ENCODE measurements at regions not wholly inside any gene's neighbourhood (a gene's known extent, or its start where the extent isn't known, plus 50 kb on each side); places are given as distances from the start of the nearest gene placed in this dataset.

GRCh38 chr16:66262253-66263167 lies 104.0 kb upstream of the CDH5 start:
- POLR2A ChIA-PET: interaction anchor here (0.9 kb wide), 1 partner anchor 10 kb away, joined by 5 read pairs; no protein-coding TSS in a partner anchor

DNA sequence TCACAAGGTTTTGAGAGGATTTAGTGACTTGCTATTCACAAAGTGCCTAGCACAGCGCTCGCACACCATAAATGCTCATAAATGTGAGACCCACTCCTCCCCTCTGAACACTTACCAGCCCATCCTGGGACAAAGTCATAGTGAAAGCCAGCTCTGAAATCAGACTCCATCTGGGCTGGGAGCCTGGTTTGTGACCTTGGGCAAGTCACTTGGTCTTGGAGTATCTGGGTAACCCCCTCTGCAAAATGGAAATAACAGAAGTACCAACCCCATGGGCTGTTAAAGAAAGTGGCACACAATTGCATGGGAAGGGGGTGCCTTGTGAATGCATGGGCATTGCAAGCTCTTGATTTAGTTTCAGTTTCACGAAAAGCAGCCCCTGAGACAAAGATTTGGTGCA lies 104.7 kb upstream of the CDH5 start:
- DNase-seq (ENCODE audit: low spot score): no peak
- intact Hi-C loops (cut with micrococcal nuclease; ENCODE audit: unreplicated experiment): no loop called here
- no peaks in the 10 kb centered on the region for H3K79me2 ChIP-seq (ENCODE audit: insufficient read depth, low read depth, low read length)
- ChIA-PET CTCF (ENCODE audit: unreplicated experiment) (no interaction called here), POLR2A (interaction anchor here (0.9 kb wide), 1 partner anchor 9 kb away, joined by 5 read pairs; no protein-coding TSS in a partner anchor)
- H3K4me2 ChIP-seq (ENCODE audit: low read length): no peak overlapping the region
- no peak overlapping the region for H2AFZ ChIP-seq (ENCODE audit: low read length)
- H3K9me3 ChIP-seq (ENCODE audit: low read length): no peaks in the 10 kb centered on the region
- TF ChIP-seq CTCF (conservative IDR thresholded peaks at IDR 0.05; ENCODE audit: low read length) (no peak), EZH2phosphoT487 (IDR thresholded peaks at IDR 0.05; ENCODE audit: borderline replicate concordance, low read depth, low read length) (no peak)
- BruUV-seq (replicated peaks): no TSS peak
- no peak overlapping the region for H3K27ac ChIP-seq (ENCODE audit: low read depth, low read length, poor library complexity, severe bottlenecking)
- H3K36me3 ChIP-seq (ENCODE audit: insufficient read depth, low read length): no peaks in the 10 kb centered on the region
- H3K4me3 ChIP-seq (ENCODE audit: low read depth, low read length, poor library complexity, severe bottlenecking): no peak overlapping the region
- no peaks in the 10 kb centered on the region for H4K20me1 ChIP-seq (ENCODE audit: insufficient read depth, low read length)
- no peaks in the 10 kb centered on the region for H3K4me1 ChIP-seq (ENCODE audit: insufficient read depth, low read length, poor library complexity, severe bottlenecking)
- H3K9me2 ChIP-seq (ENCODE audit: insufficient read depth, low read length): no peaks in the 10 kb centered on the region

More at GRCh38 chr16:66262253-66263167, 104.0 kb upstream of the CDH5 start:
- Histone ChIP-seq H3K79me2 (ENCODE audit: insufficient read depth, low read depth, low read length) (no peaks in the 10 kb centered on the region), H4K20me1 (ENCODE audit: insufficient read depth, low read length) (no peaks in the 10 kb centered on the region), H3K4me2 (ENCODE audit: low read length) (no peak overlapping the region), H2AFZ (ENCODE audit: low read length) (no peak overlapping the region), H3K4me3 (ENCODE audit: low read depth, low read length, poor library complexity, severe bottlenecking) (no peak overlapping the region), H3K36me3 (ENCODE audit: insufficient read depth, low read length) (no peaks in the 10 kb centered on the region), H3K9me2 (ENCODE audit: insufficient read depth, low read length) (no peaks in the 10 kb centered on the region), H3K27ac (ENCODE audit: low read depth, low read length, poor library complexity, severe bottlenecking) (no peak overlapping the region), H3K9me3 (ENCODE audit: low read length) (no peaks in the 10 kb centered on the region), H3K4me1 (ENCODE audit: insufficient read depth, low read length, poor library complexity, severe bottlenecking) (no peaks in the 10 kb centered on the region)
- no peak for DNase-seq (ENCODE audit: low spot score)
- CTCF ChIA-PET (ENCODE audit: unreplicated experiment): no interaction called here
- TF ChIP-seq CTCF (conservative IDR thresholded peaks at IDR 0.05; ENCODE audit: low read length) (no peak), EZH2phosphoT487 (IDR thresholded peaks at IDR 0.05; ENCODE audit: borderline replicate concordance, low read depth, low read length) (no peak)
- no TSS peak for BruUV-seq (replicated peaks)
- intact Hi-C loops (cut with micrococcal nuclease; ENCODE audit: unreplicated experiment): no loop called here
